WTC11 (cell line): ENCODE measurements at regions not wholly inside any gene's neighbourhood (a gene's known extent, or its start where the extent isn't known, plus 50 kb on each side); places are given as distances from the start of the nearest gene placed in this dataset.

Experiments used
- CREB1 ChIP-seq: sonication (generic); formaldehyde crosslinking; IDR thresholded peaks from 2 replicates; pipeline ENCODE4 v1.8.0; 2023; ENCODE audit warnings: mild to moderate bottlenecking, missing genetic modification reagents
- ELF4 ChIP-seq: sonication (generic); formaldehyde crosslinking; IDR thresholded peaks from 2 replicates; pipeline ENCODE4 v1.8.1; 2022; ENCODE audit warnings: low read depth, mild to moderate bottlenecking, moderate library complexity, missing genetic modification reagents
- KAT7 ChIP-seq: sonication (generic); formaldehyde crosslinking; IDR thresholded peaks from 2 replicates; pipeline ENCODE4 v1.8.1; 2023; ENCODE audit warnings: missing genetic modification reagents, mild to moderate bottlenecking, borderline replicate concordance
- NFYB ChIP-seq: sonication (generic); formaldehyde crosslinking; conservative IDR thresholded peaks from 2 replicates; pipeline ENCODE4 v1.8.0; 2022; ENCODE audit warnings: low read depth, missing genetic modification reagents
- RELA ChIP-seq: sonication (generic); formaldehyde crosslinking; IDR thresholded peaks from 2 replicates; pipeline ENCODE4 v1.8.1; 2022; ENCODE audit warnings: missing genetic modification reagents, mild to moderate bottlenecking, borderline replicate concordance
- SMAD3 ChIP-seq: sonication (generic); formaldehyde crosslinking; IDR thresholded peaks from 2 replicates; pipeline ENCODE4 v1.8.0; 2022; ENCODE audit warnings: missing genetic modification reagents, mild to moderate bottlenecking, borderline replicate concordance
- ZNF138 ChIP-seq: sonication (generic); formaldehyde crosslinking; conservative IDR thresholded peaks from 2 replicates; pipeline ENCODE4 v1.8.1; 2022; ENCODE audit warnings: mild to moderate bottlenecking, moderate library complexity, missing genetic modification reagents
- ZNF263 ChIP-seq: sonication (generic); formaldehyde crosslinking; IDR thresholded peaks from 2 replicates; pipeline ENCODE4 v1.8.1; 2022; ENCODE audit warnings: low read depth, mild to moderate bottlenecking, moderate library complexity, missing genetic modification reagents
- TF ChIP-seq, protein P1 (sequence below): fragments of 200-600 bp; IDR thresholded peaks from 2 replicates; pipeline ENCODE4 v1.8.0; 2022; ENCODE audit warnings: antibody characterized with exemption
- TF ChIP-seq, protein P2 (sequence below): sonication (generic); formaldehyde crosslinking; IDR thresholded peaks from 2 replicates; pipeline ENCODE4 v1.8.0; 2023; ENCODE audit warnings: mild to moderate bottlenecking, missing genetic modification reagents
- TF ChIP-seq, protein P3 (sequence below): sonication (generic); formaldehyde crosslinking; IDR thresholded peaks from 2 replicates; pipeline ENCODE4 v1.8.0; 2022; ENCODE audit warnings: mild to moderate bottlenecking, missing genetic modification reagents

DNA sequence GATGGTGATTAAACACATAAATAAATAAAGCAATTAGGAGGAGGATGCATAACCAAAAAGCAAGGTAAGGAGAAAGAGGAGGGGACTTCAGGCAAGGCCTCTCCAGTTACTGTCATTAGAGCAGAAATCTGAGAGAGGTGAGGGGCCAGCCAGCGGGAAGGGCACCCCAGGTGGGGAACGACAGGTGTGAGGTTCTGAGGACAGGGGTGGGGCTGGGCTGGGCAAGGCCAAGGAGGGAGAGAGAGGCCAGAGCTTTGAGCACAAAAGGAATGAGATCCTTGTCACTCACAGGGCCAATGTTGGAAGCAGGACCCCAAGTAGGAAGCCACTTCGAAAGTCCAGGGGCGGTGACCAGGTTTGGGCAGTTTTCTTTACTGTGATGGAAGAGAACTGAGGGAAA lies 182.2 kb upstream of the RAB4A start:
- TF ChIP-seq RELA (CRISPR knock-in tag) (no peak), ZNF263 (CRISPR knock-in tag) (no peak), ZNF138 (CRISPR knock-in tag) (no peak), SMAD3 (CRISPR knock-in tag) (no peak), CREB1 (CRISPR knock-in tag) (no peak), NFYB (CRISPR knock-in tag) (no peak), ELF4 (no peak), KAT7 (CRISPR knock-in tag) (no peak)
- TF ChIP-seq, protein P1, sequence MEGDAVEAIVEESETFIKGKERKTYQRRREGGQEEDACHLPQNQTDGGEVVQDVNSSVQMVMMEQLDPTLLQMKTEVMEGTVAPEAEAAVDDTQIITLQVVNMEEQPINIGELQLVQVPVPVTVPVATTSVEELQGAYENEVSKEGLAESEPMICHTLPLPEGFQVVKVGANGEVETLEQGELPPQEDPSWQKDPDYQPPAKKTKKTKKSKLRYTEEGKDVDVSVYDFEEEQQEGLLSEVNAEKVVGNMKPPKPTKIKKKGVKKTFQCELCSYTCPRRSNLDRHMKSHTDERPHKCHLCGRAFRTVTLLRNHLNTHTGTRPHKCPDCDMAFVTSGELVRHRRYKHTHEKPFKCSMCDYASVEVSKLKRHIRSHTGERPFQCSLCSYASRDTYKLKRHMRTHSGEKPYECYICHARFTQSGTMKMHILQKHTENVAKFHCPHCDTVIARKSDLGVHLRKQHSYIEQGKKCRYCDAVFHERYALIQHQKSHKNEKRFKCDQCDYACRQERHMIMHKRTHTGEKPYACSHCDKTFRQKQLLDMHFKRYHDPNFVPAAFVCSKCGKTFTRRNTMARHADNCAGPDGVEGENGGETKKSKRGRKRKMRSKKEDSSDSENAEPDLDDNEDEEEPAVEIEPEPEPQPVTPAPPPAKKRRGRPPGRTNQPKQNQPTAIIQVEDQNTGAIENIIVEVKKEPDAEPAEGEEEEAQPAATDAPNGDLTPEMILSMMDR, result no peak
- TF ChIP-seq, protein P2, sequence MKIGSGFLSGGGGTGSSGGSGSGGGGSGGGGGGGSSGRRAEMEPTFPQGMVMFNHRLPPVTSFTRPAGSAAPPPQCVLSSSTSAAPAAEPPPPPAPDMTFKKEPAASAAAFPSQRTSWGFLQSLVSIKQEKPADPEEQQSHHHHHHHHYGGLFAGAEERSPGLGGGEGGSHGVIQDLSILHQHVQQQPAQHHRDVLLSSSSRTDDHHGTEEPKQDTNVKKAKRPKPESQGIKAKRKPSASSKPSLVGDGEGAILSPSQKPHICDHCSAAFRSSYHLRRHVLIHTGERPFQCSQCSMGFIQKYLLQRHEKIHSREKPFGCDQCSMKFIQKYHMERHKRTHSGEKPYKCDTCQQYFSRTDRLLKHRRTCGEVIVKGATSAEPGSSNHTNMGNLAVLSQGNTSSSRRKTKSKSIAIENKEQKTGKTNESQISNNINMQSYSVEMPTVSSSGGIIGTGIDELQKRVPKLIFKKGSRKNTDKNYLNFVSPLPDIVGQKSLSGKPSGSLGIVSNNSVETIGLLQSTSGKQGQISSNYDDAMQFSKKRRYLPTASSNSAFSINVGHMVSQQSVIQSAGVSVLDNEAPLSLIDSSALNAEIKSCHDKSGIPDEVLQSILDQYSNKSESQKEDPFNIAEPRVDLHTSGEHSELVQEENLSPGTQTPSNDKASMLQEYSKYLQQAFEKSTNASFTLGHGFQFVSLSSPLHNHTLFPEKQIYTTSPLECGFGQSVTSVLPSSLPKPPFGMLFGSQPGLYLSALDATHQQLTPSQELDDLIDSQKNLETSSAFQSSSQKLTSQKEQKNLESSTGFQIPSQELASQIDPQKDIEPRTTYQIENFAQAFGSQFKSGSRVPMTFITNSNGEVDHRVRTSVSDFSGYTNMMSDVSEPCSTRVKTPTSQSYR (CRISPR knock-in tag), result no peak
- TF ChIP-seq, protein P3, sequence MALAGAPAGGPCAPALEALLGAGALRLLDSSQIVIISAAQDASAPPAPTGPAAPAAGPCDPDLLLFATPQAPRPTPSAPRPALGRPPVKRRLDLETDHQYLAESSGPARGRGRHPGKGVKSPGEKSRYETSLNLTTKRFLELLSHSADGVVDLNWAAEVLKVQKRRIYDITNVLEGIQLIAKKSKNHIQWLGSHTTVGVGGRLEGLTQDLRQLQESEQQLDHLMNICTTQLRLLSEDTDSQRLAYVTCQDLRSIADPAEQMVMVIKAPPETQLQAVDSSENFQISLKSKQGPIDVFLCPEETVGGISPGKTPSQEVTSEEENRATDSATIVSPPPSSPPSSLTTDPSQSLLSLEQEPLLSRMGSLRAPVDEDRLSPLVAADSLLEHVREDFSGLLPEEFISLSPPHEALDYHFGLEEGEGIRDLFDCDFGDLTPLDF (CRISPR knock-in tag), result no peak
